ENCODE measurements at regions not wholly inside any gene's neighbourhood (a gene's known extent, or its start where the extent isn't known, plus 50 kb on each side); places are given as distances from the start of the nearest gene placed in this dataset.

- Histone ChIP-seq H3K4me1 (ENCODE audit: insufficient read depth, low read length) (no peaks in the 10 kb centered on the region), H3K9me3 (ENCODE audit: control insufficient read depth, low read depth, low read length) (no peaks in the 10 kb centered on the region), H4K8ac (replicated peaks; ENCODE audit: insufficient read length, low read depth, low read length) (no peak overlapping the region), H3K79me2 (ENCODE audit: insufficient read depth, low read length) (no peaks in the 10 kb centered on the region), H3K23ac (ENCODE audit: insufficient read length, low read depth, low read length) (no peak overlapping the region), H3K23me2 (ENCODE audit: insufficient read length, low read depth, low read length, poor library complexity, severe bottlenecking) (no peaks in the 10 kb centered on the region), H4K91ac (ENCODE audit: insufficient read length, low read depth, low read length) (no peak overlapping the region), H2BK12ac (ENCODE audit: insufficient read length, low read depth, low read length) (no peak overlapping the region), H2AFZ (ENCODE audit: low read length) (no peak overlapping the region), H3K9ac (ENCODE audit: extremely low read depth, insufficient read length, low read length) (no peak overlapping the region), H2BK15ac (ENCODE audit: low read depth, low read length) (no peak overlapping the region), H4K20me1 (ENCODE audit: control insufficient read depth, insufficient read depth, insufficient read length) (no peaks in the 10 kb centered on the region), H3K18ac (ENCODE audit: insufficient read length, low read depth, low read length) (no peak overlapping the region), H4K5ac (ENCODE audit: insufficient read length, low read depth, low read length) (no peak overlapping the region), H2BK120ac (ENCODE audit: low read depth, low read length, poor library complexity, severe bottlenecking) (no peak overlapping the region), H3K56ac (ENCODE audit: insufficient read length, low read depth, low read length) (no peak overlapping the region), H2BK5ac (ENCODE audit: insufficient read length, low read length) (no peak overlapping the region), H2BK20ac (ENCODE audit: low read depth, low read length, poor library complexity, severe bottlenecking) (no peak overlapping the region), H3T11ph (ENCODE audit: low read length) (no peak overlapping the region), H3K14ac (ENCODE audit: insufficient read depth, low read length) (no peak overlapping the region), H2AK5ac (ENCODE audit: insufficient read length, low read length) (no peak overlapping the region), H3K4me2 (ENCODE audit: insufficient read depth, insufficient read length, low read length) (no peak overlapping the region), H3K4ac (ENCODE audit: low read depth, low read length) (no peak overlapping the region), H3K27me3 (ENCODE audit: insufficient read depth, low read length) (no peaks in the 10 kb centered on the region), H3K79me1 (ENCODE audit: insufficient read depth, low read depth, low read length, poor library complexity, severe bottlenecking) (no peaks in the 10 kb centered on the region), H3K27ac (ENCODE audit: insufficient read length, low read depth, low read length) (no peak overlapping the region)
- TF ChIP-seq CTCF (conservative IDR thresholded peaks at IDR 0.05), result no peak
- Mint-ChIP-seq H3K36me3 (ENCODE audit: insufficient read depth in 1 of 3, low read depth in 3 of 3) (no peaks in the 10 kb centered on the region), H3K27me3 (ENCODE audit: low read depth) (no peaks in the 10 kb centered on the region), H3K4me1 (no peaks in the 10 kb centered on the region), H3K4me3 (no peak overlapping the region), H3K9me3 (no peaks in the 10 kb centered on the region), H3K27ac (no peak overlapping the region)
- no peak for DNase-seq
- no CpG with 5 or more reads among the region's 2 CpGs for WGBS (ENCODE audit: extremely low coverage, insufficient read length, low lambda C conversion rate)
Observed at GRCh38 chr4:14641871-14642270, 360.4 kb upstream of the CPEB2 start.

Measured in H9 (cell line).